HL-60 (cell line): ENCODE measurements at regions not wholly inside any gene's neighbourhood (a gene's known extent, or its start where the extent isn't known, plus 50 kb on each side); places are given as distances from the start of the nearest gene placed in this dataset.

Experiments used
- DNase-seq, 2 experiments: peaks; one replicate each; pipeline ENCODE4 v3.0.0-alpha.2; 2010 to 2020; ENCODE audit warnings: low read depth in 1 of 2, low spot score in 1 of 2
- H3K27ac ChIP-seq: fragments of 250-450 bp; sonication (Bioruptor Pico); replicated peaks from 2 replicates; pipeline ENCODE4 v1.5.1; 2020; ENCODE audit warnings: mild to moderate bottlenecking, moderate library complexity
- H3K27me3 ChIP-seq: fragments of 250-450 bp; sonication (Bioruptor Pico); 2 replicates; pipeline ENCODE4 v1.5.1; 2021; ENCODE audit warnings: mild to moderate bottlenecking, moderate library complexity; ENCODE audit not compliant: insufficient read depth, poor library complexity, severe bottlenecking
- H3K4me3 ChIP-seq: replicated peaks from 2 replicates; pipeline ENCODE4 v1.5.1; 2011; ENCODE audit warnings: mild to moderate bottlenecking, control low read depth, low read length; ENCODE audit not compliant: insufficient read depth
- GABPA ChIP-seq: IDR thresholded peaks from 2 replicates; pipeline ENCODE4 v1.6.1; 2012; ENCODE audit warnings: low read depth
- POLR2AphosphoS5 ChIP-seq: IDR thresholded peaks from 2 replicates; pipeline ENCODE4 v1.6.1; 2012; ENCODE audit warnings: low read depth
- REST ChIP-seq: IDR thresholded peaks from 2 replicates; pipeline ENCODE4 v1.6.1; 2012; ENCODE audit warnings: low read depth; ENCODE audit not compliant: insufficient replicate concordance
- SPI1 ChIP-seq: IDR thresholded peaks from 2 replicates; pipeline ENCODE4 v1.6.1; 2012; ENCODE audit warnings: low read depth, mild to moderate bottlenecking, borderline replicate concordance
- TF ChIP-seq, protein P1 (sequence below): IDR thresholded peaks from one replicate; pipeline ENCODE4 v1.5.1; 2011; ENCODE audit warnings: low read length, control low read depth, inconsistent platforms; ENCODE audit not compliant: insufficient read depth

- Histone ChIP-seq H3K27me3 (no peaks in the 10 kb centered on the region), H3K4me3 (no peak overlapping the region), H3K27ac (no peak overlapping the region)
- DNase-seq, result no peak
- no peak for TF ChIP-seq POLR2AphosphoS5
- no peak for TF ChIP-seq REST
- TF ChIP-seq GABPA, result no peak
- no peak for TF ChIP-seq SPI1
- TF ChIP-seq, protein P1, sequence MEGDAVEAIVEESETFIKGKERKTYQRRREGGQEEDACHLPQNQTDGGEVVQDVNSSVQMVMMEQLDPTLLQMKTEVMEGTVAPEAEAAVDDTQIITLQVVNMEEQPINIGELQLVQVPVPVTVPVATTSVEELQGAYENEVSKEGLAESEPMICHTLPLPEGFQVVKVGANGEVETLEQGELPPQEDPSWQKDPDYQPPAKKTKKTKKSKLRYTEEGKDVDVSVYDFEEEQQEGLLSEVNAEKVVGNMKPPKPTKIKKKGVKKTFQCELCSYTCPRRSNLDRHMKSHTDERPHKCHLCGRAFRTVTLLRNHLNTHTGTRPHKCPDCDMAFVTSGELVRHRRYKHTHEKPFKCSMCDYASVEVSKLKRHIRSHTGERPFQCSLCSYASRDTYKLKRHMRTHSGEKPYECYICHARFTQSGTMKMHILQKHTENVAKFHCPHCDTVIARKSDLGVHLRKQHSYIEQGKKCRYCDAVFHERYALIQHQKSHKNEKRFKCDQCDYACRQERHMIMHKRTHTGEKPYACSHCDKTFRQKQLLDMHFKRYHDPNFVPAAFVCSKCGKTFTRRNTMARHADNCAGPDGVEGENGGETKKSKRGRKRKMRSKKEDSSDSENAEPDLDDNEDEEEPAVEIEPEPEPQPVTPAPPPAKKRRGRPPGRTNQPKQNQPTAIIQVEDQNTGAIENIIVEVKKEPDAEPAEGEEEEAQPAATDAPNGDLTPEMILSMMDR, result no peak
Measured at GRCh38 chr7:106413446-106413845, 128.7 kb upstream of the NAMPT start.

DNA sequence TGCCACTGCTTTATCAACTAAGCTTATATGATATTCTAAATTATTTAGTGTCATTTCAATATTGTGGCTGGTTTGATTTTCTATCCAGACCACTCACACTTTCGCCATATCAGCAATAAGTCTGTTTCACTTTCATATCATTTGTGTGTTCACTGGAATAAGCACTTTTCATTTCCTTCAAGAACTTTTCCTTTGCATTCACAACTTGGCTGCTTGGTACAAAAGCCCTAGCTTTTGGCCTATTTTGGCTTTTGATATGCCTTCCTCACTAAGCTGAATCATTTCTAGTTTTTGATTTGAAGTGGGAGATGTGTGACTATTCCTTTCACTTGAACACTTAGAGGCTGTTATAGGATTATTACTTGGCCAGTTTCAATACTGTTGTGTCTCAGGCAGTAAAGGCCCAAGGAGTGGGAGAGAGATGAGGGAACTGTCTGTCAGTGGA is 120.9 kb upstream of the NAMPT start:
- no peak overlapping the region for H3K27ac ChIP-seq
- DNase-seq, result no peak
- TF ChIP-seq REST, result no peak
- TF ChIP-seq, protein P1, result no peak
- no peak for TF ChIP-seq SPI1
- no peak for TF ChIP-seq GABPA
- no peak overlapping the region for H3K4me3 ChIP-seq
- no peaks in the 10 kb centered on the region for H3K27me3 ChIP-seq

DNA sequence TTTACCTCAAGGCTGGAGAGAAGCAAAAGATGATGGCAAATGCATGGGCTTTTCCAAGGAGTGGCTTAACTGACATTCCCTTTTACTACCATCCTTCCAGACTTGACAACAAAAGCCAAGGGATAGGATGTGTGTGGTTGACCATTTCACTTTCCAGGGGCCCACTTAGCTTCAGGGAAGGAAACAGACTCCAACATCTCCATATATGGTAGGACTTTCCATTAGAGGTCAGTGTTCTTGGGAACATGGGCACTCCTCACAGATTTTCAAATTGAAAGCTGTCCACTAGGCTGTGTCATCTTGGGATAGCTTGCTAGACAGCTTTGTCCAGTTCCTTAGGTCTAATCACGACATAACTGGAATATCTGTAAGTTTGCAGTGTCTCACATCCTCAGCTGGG is 118.1 kb upstream of the NAMPT start:
- no peak overlapping the region for H3K4me3 ChIP-seq
- DNase-seq, result no peak
- H3K27me3 ChIP-seq, result no peaks in the 10 kb centered on the region
- H3K27ac ChIP-seq, result no peak overlapping the region
- TF ChIP-seq GABPA (no peak), SPI1 (no peak), POLR2AphosphoS5 (no peak)

DNA sequence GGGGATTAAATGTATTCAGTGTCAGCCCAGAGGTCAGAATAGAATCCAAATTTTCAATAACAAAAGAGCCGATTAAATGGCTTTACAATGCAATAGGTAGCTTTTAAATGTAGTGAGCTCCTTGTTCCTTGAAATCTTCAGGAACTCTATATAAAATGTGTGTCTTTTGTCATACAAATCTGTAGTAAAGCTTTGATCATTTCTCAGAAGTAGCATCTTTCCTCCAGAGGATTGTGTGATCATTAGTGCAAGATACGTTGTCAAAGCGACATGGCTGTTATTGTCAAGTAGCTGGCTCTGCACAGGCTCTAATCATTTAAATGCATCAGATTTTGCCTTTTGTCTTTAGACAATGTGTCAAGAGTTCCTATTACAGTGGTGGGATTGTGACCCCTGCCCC is 116.1 kb upstream of the NAMPT start:
- Histone ChIP-seq H3K27me3 (no peaks in the 10 kb centered on the region), H3K27ac (no peak overlapping the region), H3K4me3 (no peak overlapping the region)
- no peak for TF ChIP-seq GABPA
- no peak for TF ChIP-seq POLR2AphosphoS5
- TF ChIP-seq, protein P1, result no peak
- DNase-seq, result no peak
